ENCODE measurements at regions not wholly inside any gene's neighbourhood (a gene's known extent, or its start where the extent isn't known, plus 50 kb on each side); places are given as distances from the start of the nearest gene placed in this dataset.

DNA sequence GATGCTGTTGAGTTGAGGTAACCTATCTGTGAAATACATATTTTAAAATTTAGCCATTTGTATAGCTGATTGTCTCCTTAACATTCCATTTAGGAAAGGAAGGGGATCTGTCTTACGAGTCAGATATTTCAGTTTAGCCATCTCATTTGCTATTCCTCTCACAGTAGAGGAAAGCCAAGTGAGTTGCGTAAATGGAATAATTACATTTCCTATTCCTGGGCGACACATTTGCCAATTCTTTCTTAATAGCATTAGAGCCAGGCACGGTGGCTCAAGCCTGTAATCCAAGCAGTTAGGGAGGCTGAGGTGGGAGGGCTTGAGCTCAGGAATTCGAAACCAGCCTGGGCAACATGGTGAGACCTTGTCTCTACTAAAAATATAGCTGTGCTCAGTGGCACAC, 116.3 kb downstream of the TMX1 start:
- 26% methylated on average over 5 of the region's 5 CpGs for WGBS (ENCODE audit: low lambda C conversion rate)

More for the DNA sequence above, 116.3 kb downstream of the TMX1 start:
- FAIRE-seq (no peak), ATAC-seq (no peak), DNase-seq (ENCODE audit: low spot score) (no peak)
- Histone ChIP-seq H3K9ac (ENCODE audit: insufficient read depth, low read depth, low read length) (no peak overlapping the region), H3K9me3 (ENCODE audit: low read length) (no peaks in the 10 kb centered on the region), H4K20me1 (ENCODE audit: insufficient read depth, low read length) (no peaks in the 10 kb centered on the region), H3K36me3 (replicated peaks in 1 of 2; ENCODE audit: control insufficient read depth in 1 of 2, insufficient read depth in 2 of 2, low read length in 2 of 2) (no peaks in the 10 kb centered on the region), H3K4me2 (ENCODE audit: low read depth, low read length) (no peak overlapping the region), H2AFZ (ENCODE audit: low read length) (no peak overlapping the region), H3K27me3 (ENCODE audit: control insufficient read depth in 1 of 2, insufficient read depth in 2 of 2, low read length in 2 of 2) (0 out of 5 replicates have a peak, but pooled peaks cover 0 to 5% of the 10 kb centered on the region in 2 experiments), H3K4me1 (ENCODE audit: insufficient read depth, low read length) (no peaks in the 10 kb centered on the region), H3K27ac (ENCODE audit: extremely low read length, insufficient read depth, low read length) (no peak overlapping the region), H3K79me2 (ENCODE audit: insufficient read depth, low read length) (no peaks in the 10 kb centered on the region), H3K4me3 (replicated peaks in 1 of 3; ENCODE audit: insufficient read depth in 1 of 3, low read depth in 2 of 3, low read length in 3 of 3) (no peak overlapping the region)
- no peak for TF ChIP-seq TRAFD1 (CRISPR knock-in tag; IDR thresholded peaks at IDR 0.05; ENCODE audit: borderline replicate concordance)
- TF ChIP-seq ARNT2 (CRISPR knock-in tag; IDR thresholded peaks at IDR 0.05; ENCODE audit: low read depth), result no peak
- TF ChIP-seq GFI1 (CRISPR knock-in tag; IDR thresholded peaks at IDR 0.05; ENCODE audit: borderline replicate concordance), result no peak
- no peak for TF ChIP-seq ARHGAP35 (CRISPR knock-in tag; IDR thresholded peaks at IDR 0.05; ENCODE audit: borderline replicate concordance)
- no peak for TF ChIP-seq PRDM10 (CRISPR knock-in tag; IDR thresholded peaks at IDR 0.05; ENCODE audit: low read depth)
- no peak for TF ChIP-seq ZNF12 (CRISPR knock-in tag; IDR thresholded peaks at IDR 0.05)
- TF ChIP-seq HNRNPLL (IDR thresholded peaks at IDR 0.05; ENCODE audit: low read depth, low read length, poor library complexity, severe bottlenecking), result no peak
- no peak for TF ChIP-seq SRSF9 (IDR thresholded peaks at IDR 0.05; ENCODE audit: borderline replicate concordance, insufficient read depth, low read depth, low read length, poor library complexity, severe bottlenecking)
- TF ChIP-seq NR1H2 (CRISPR knock-in tag; IDR thresholded peaks at IDR 0.05; ENCODE audit: borderline replicate concordance, low read depth), result no peak
- no peak for TF ChIP-seq MXD4 (CRISPR knock-in tag; IDR thresholded peaks at IDR 0.05)
- TF ChIP-seq NFE2L2 (IDR thresholded peaks at IDR 0.05; ENCODE audit: low read length), result no peak
- no peak for TF ChIP-seq ZNF543 (CRISPR knock-in tag; IDR thresholded peaks at IDR 0.05)
- in situ Hi-C loops (cut with HindIII; ENCODE audit: extremely low pct_ligation_motif_present, low pct_unique_long_range_greater_than_20kb) (no loop called here), intact Hi-C loops (cut with micrococcal nuclease; ENCODE audit: unreplicated experiment) (no loop called here)
- ChIA-PET POLR2A (no interaction called here), CTCF (ENCODE audit: low intra/inter-chr PET ratio, low total read pairs) (no interaction called here)
- BruUV-seq (replicated peaks), result no TSS peak

All from HepG2 (cell line).